ENCODE measurements at regions not wholly inside any gene's neighbourhood (a gene's known extent, or its start where the extent isn't known, plus 50 kb on each side); places are given as distances from the start of the nearest gene placed in this dataset.
"Not testable (repeated sequence)": the region's sequence is repeated elsewhere in the genome, so short reads cannot be mapped to it uniquely, and the experiment has no call there.

DNA sequence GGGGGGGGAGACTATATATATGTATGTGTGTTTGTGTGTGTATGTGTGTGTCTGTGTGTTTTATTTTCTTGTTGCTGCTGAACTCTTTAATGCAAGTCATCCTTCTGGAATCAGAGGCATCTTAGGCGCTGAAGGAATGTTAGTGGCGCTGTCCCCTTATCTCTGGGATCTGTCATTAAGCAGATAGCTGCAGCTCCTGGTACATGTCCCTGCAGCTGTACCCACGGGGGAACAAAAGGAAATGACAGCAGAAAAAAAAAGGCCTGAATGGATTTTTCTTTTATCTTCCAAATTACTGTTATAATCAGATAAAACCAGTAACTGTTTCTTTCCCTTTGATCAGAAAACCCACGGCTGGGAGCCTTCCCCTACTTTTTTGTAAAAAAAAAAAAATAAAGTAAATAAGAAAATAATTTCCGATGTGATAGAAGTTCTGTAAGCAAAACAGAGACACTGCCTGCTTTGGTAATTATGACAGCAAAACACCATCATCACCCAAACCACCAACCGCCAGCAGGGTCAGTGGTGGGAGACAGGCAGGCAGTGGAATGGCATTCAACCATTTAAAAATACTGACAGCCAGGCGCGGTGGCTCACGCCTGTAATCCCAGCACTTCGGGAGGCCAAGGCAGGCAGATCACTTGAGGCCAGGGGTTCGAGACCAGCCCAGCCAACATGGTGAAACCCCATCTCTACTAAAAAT is 411.3 kb upstream of the ZNF722 start:
- not testable (repeated sequence) for ATAC-seq

DNA sequence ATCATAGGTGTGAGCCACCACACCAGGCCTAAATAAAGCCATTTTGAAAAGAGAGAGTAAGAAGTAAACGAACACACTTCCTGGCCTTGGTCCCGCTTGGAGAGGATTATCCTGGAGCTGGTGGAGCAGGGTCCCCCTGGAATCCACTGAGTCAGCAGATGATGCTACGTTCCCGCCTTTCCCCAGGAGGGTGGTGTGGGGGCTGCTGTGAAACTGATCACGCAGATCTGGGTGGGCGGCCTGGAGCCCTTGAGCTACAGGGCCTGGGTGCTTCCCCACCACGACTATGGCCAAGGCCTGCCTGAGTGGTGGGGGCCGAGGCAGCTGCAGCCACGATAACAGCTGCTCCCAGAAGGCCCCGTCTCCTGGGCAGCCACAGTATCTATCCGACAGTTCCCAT is 407.4 kb upstream of the ZNF722 start:
- ATAC-seq = not testable (repeated sequence)

DNA sequence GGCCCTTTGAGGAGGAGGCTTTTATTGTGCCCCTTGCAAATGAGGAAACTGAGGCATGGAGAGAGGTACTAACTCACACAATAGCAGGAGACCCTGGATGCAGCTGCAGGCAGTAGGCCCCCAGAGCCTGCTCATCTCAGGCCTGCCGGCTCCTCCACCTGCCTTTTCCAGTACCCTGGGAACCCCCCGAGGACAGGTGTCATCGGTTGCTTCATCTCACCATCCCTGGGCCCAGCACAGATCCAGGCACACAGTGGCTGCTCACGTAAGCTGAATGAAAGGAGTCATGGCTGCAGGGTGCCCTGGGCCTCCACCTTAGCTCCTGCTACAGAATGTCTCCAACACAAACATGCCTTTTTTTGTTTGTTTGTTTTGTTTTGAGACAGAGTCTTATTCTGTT is 394.8 kb upstream of the ZNF722 start:
- not testable (repeated sequence) for ATAC-seq

DNA sequence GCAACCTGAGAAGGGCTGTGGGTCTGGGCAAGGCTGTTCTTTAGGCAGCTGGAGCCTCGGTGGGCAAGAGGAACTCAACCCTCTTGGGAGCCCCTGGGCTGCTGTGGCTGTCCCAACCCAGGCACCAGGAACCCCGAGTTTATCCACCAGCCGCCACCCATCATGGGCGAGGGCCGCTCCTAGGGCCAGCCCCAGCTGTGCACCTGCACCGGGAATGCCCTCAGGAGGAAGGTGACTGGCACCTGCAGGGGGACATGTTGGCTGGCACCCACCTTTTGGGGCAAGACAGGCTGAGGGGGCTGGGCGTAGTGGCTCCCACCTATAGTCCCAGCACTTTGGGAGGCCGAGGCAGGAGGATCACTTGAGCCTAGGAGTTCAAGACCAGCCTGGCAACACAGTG is 393.8 kb upstream of the ZNF722 start:
- ATAC-seq = not testable (repeated sequence)

DNA sequence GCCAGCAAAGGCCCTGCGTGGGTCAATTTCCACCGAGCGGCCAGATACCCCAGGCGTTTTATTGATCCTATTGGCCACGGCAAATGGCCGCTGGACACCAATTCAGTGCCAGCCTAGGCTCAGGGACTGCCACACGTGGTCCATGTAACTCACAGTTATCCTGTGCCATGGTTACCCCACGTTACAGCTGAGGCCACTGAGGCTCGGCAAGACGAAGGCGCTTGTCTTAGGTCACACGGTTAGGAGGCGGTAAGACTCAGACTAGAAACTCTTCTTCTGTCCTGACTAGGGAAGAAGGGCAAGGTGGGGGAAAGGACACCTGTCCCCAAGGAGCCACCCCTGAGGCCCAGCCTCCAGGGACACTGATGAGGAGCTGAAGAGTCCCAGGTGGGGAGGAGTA is 381.1 kb upstream of the ZNF722 start:
- ATAC-seq = not testable (repeated sequence)

DNA sequence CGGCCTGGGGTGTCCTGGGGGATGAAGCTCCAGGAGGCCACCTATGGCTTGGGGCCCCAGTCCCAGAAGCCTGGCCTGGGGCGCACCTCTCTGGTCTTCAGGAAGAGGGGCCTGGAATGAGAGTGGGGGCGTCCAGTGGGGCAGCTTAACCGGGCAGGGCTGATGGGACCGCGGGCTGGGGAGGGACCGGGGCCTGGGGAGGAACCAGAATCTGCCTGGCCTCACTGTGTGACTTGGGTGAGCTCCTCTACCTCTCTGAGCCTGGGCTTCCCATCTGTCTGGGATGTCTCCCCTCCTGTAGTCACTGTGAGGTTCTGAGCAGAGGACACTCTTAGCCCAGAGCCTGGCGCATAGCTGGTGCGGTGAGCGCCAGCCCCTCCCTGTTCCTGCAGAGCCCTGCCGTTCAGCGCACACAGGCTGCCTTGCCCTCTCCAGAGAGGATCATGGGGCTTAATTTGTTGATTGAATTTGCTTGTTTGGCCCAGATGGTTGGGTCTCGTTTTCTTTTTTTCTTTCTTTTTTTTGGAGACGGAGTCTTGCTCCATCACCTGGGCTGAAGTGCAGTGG is 378.4 kb upstream of the ZNF722 start:
- ATAC-seq = peak; percentile 60; the same call in 2 of the 3 replicates

DNA sequence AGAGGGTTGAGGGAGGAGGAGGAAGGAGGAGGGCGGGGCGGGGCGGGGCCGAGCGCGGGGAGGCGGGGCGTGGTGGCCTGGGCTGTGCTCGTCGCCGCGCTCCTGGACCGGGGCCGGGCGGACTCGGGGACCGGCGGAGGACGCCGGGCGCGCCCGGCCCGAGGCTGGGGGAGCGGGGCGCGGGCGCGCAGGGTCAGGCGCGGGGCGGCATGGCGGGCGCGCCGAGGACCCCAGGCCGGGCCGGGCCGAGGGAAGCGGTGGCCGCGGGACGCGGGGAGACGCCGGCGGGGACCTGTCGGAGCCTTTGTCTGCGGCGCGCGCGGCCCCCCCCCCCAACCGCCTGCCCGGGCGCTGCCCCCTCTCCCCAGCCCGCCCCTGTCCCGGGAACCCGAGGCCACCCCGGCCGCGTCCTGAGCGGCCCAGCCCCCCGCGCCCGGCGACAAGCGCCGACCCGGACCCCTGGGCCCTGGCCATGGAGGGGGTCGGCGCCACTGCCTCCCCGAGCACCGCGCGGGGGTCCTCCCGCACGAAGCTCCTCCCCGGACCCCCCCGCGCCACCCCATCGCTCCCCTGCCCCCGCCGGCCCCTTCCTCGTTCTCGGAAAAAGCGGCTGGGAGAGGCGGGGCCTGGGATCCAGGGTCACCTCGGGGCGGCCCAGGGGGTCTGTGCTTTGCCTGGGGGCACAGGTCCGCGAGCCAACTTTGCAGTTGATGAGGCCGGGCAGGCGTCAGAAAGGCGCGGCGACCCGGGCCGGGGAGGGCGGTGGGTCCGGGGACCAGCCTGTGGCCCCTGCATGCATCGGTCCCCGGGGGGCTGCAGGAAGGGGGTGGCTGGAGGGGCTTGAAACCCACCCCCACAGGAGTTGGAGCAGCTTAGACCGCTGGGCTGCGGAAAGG is 370.8 kb upstream of the ZNF722 start:
- not testable (repeated sequence) for ATAC-seq

DNA sequence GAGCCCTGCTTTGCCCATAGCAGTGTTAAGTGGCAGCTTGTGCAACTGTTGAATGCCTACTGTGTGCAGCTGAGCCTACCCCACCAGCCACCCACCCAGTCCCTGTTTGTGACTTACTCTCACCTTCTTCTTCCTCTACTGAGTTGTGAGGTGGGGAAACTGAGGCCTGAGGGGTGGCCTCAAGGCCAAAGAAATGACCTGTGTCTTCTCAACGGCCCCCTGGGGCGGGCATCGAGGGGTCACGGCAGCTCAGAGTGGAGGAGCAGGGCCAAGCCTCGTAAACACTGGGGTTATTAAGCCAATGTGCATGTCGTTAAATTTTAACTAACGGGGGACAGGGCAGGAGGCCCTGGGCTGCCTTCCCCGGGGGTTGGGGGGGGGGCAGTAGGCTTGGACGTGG is 369.6 kb upstream of the ZNF722 start:
- not testable (repeated sequence) for ATAC-seq

DNA sequence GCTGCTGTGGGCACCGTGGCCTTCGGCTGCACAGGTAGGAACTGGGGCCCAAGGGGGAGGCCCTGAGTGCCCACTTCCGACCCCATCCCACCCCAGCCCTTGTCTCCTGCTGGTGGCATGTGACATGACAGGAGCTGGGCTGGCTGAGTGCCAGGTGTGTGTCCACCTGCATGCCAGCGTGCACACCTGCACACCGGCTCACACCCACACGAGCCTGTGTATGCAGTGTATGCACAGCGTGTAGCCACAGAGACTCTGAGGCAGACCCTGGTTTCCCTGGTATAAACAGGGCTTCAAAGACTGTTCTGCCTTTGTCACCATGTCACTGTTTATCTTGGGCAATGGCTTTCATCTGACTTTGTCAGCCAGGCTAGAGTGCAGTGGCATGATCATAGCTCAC is 362.1 kb upstream of the ZNF722 start:
- ATAC-seq = not testable (repeated sequence)

DNA sequence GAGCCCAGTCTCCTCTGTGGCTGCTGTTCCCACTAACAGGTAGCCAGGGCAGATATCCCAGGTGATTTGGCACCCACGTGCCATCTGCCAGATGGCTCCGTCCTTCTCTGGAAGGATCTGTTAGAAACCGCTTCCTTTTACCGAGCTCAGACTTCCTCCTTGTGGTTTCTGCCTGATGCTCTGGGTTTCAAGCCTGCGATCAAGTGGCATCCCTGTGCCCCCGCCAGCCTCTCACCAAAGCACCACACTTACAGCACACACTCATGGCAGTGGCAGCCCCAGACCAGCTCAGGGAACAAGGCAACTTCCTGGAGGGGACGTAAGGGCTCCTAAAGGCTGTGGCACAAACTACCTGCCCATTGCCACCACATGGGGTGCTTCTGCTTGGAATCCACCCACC is 333.1 kb upstream of the ZNF722 start:
- ATAC-seq = not testable (repeated sequence)

DNA sequence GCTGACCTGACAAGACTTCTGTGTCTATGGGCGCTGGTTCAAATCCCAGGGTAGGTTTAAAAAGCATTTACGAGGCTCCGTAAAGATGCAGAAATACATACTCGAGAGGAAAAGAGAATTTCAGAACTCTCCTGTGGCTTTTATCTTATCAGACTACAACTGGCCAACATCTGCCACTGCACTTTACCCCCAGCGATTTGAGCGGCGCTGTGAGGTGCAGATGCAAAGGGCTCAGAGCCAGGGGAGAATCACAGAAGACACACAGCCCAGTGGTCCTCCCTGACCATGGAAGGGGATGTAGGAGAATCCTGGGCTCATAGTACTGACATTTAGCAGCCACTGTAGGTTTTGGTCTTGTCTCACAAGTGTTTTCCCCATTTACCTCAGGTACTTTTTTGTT is 307.2 kb upstream of the ZNF722 start:
- not testable (repeated sequence) for ATAC-seq

DNA sequence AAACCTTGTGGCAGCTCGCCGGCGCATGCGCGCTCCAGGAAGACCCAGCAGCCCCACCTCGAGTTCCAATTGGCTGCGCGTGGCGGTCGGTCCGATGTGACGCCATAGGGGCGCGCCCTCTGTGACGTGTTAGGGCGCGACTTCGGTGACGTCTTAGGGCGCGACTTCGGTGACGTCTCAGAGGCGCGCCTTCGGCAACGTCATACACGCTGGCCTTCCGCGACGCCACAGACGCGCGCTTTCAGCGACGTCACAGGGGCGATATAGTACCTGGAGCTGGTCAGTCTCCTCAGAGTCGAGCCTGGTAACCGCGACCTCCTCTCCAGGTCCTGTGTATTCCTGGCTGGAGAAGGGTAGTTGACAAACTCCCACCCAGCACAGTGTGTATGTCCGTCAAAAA is 304.4 kb upstream of the ZNF722 start:
- not testable (repeated sequence) for ATAC-seq
